ENCODE measurements at regions not wholly inside any gene's neighbourhood (a gene's known extent, or its start where the extent isn't known, plus 50 kb on each side); places are given as distances from the start of the nearest gene placed in this dataset.

DNA sequence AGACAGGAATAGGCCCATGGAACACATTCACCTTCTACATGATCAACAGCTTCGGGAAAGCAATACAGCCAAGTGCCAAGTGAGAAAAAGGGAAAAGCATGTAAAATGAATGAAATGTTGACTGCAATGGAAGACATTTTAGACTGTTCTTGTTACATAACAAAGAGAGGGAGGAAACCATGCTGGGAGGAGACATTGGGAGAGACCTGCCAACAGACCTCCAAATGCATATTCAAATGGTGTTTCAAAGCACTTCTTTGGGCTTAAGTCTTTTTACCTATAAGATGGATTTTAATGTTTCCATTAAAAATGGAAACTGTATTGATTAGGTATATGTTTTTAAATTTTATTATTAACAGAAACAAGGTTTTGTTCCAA lies 350.0 kb upstream of the THBS1 start:
- POLR2A ChIA-PET: no interaction called here

DNA sequence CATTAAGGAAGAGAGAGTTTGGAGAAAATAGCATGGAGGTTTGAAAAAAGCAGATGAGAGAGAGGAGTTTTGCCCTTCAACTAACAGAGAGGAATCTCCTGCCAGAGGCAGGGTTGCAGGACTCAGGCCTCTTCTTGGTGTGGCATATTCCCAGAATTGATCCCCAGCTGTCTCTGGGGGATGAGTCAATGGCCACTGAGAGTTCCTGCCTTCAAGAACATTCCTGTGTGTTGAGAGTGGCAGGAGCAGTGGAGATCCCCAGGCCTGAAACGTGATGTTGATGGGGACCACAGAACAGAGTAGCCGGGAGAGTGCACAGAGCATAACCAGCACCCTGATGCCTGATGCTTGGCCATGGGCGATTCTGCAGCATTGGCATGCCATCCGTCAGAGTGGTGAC lies 348.4 kb upstream of the THBS1 start:
- Mint-ChIP-seq H3K4me3 (no peak overlapping the region), H3K27me3 (peaks cover 9 to 19% of the 10 kb centered on the region in 2 donors), H3K36me3 (no peaks in the 10 kb centered on the region), H3K4me1 (no peaks in the 10 kb centered on the region), H3K27ac (no peak overlapping the region), H3K9me3 (no peaks in the 10 kb centered on the region)
- Histone ChIP-seq H3K9me3 (ENCODE audit: low read length) (no peaks in the 10 kb centered on the region), H3K27me3 (ENCODE audit: insufficient read depth, low read length, poor library complexity, severe bottlenecking) (no peaks in the 10 kb centered on the region), H3K4me3 (ENCODE audit: low read length) (no peak overlapping the region), H3K36me3 (ENCODE audit: insufficient read depth, low read length) (no peaks in the 10 kb centered on the region), H3K27ac (ENCODE audit: low read depth, low read length) (no peak overlapping the region), H3K4me1 (ENCODE audit: insufficient read depth, low read length) (no peaks in the 10 kb centered on the region)
- CTCF ChIA-PET: no interaction called here
- POLR2A ChIA-PET: no interaction called here
- no peak for DNase-seq

More for the DNA sequence above, 350.0 kb upstream of the THBS1 start:
- no peak overlapping the region for H3K27ac Mint-ChIP-seq
- Histone ChIP-seq H3K27ac (ENCODE audit: low read depth, low read length) (no peak overlapping the region), H3K36me3 (ENCODE audit: insufficient read depth, low read length) (no peaks in the 10 kb centered on the region), H3K4me3 (ENCODE audit: low read length) (no peak overlapping the region), H3K4me1 (ENCODE audit: insufficient read depth, low read length) (no peaks in the 10 kb centered on the region), H3K27me3 (ENCODE audit: insufficient read depth, low read length, poor library complexity, severe bottlenecking) (no peaks in the 10 kb centered on the region), H3K9me3 (ENCODE audit: low read length) (no peaks in the 10 kb centered on the region)
- H3K27me3 Mint-ChIP-seq: peaks cover 15 to 17% of the 10 kb centered on the region in 2 donors
- CTCF ChIA-PET: no interaction called here
- H3K4me3 Mint-ChIP-seq: no peak overlapping the region
- no peaks in the 10 kb centered on the region for H3K4me1 Mint-ChIP-seq
- no peaks in the 10 kb centered on the region for H3K36me3 Mint-ChIP-seq
- no peaks in the 10 kb centered on the region for H3K9me3 Mint-ChIP-seq
- DNase-seq: no peak

DNA sequence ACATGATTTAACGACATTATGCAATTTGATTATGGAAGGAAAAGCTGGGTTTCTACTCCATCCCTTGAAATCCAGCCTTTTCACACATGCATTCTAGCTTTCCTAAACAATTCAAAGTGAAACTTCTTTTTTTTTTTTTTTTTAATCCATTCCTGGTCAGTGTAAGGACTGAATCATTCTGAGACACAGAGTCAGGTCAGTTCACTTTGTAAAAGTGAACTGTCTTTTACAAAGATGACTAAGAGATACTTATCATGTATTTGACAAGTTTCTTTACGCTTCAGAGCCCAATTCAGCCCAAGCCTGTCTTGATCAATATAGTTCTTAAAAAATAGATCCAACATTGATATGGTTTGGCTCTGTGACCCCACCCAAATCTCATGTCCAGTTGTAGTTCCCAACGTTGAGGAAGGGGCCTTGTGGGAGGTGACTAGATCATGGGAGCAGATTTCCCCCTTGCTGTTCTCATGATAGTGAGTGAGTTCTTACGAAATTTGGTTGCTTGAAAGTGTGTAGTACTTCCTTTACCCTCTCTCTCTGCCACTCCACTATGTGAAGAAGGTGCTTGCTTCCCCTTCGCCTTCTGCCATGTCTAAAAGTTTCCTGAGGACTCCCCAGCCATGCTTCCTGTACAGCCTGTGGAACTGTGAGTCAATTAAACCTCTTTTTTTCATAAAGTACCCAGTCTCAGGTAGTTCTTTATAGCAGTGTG lies 345.6 kb upstream of the THBS1 start:
- no peaks in the 10 kb centered on the region for H3K4me1 ChIP-seq (ENCODE audit: insufficient read depth, low read length)
- no peaks in the 10 kb centered on the region for H3K36me3 Mint-ChIP-seq
- no peaks in the 10 kb centered on the region for H3K27me3 ChIP-seq (ENCODE audit: insufficient read depth, low read length, poor library complexity, severe bottlenecking)
- no peak overlapping the region for H3K4me3 ChIP-seq (ENCODE audit: low read length)
- ChIA-PET CTCF (no interaction called here), POLR2A (no interaction called here)
- peaks cover 8 to 19% of the 10 kb centered on the region in 2 donors for H3K27me3 Mint-ChIP-seq
- H3K9me3 Mint-ChIP-seq: no peaks in the 10 kb centered on the region
- no peak for DNase-seq
- no peaks in the 10 kb centered on the region for H3K36me3 ChIP-seq (ENCODE audit: insufficient read depth, low read length)
- no peaks in the 10 kb centered on the region for H3K9me3 ChIP-seq (ENCODE audit: low read length)
- H3K4me3 Mint-ChIP-seq: no peak overlapping the region
- no peaks in the 10 kb centered on the region for H3K4me1 Mint-ChIP-seq
- no peak overlapping the region for H3K27ac ChIP-seq (ENCODE audit: low read depth, low read length)
- peak overlapping the region in 1 of 8 donors; percentile 26 for H3K27ac Mint-ChIP-seq

DNA sequence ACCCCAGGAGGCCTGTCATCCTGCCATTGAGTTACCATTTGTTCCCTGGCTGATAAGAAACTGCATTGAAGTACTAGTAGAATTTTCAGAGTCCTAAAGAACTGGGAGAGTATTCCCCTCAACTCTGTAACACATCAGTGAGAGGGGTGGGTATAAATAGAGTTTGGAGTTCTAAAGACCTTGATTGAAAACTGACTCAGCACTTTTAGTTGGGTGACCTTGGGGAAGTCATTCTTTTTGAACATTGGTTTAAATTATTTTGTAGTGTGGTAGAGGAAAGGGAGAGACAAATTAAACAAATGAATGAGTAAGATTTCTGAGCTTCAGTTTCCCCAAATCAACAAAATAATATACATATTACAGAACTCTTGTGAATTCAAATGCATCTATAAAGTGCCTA lies 344.5 kb upstream of the THBS1 start:
- Histone ChIP-seq H3K4me3 (ENCODE audit: low read length) (no peak overlapping the region), H3K9me3 (ENCODE audit: low read length) (no peaks in the 10 kb centered on the region), H3K4me1 (ENCODE audit: insufficient read depth, low read length) (no peaks in the 10 kb centered on the region), H3K27ac (ENCODE audit: low read depth, low read length) (no peak overlapping the region), H3K36me3 (ENCODE audit: insufficient read depth, low read length) (no peaks in the 10 kb centered on the region), H3K27me3 (ENCODE audit: insufficient read depth, low read length, poor library complexity, severe bottlenecking) (no peaks in the 10 kb centered on the region)
- CTCF ChIA-PET: no interaction called here
- no peak for DNase-seq
- Mint-ChIP-seq H3K9me3 (no peaks in the 10 kb centered on the region), H3K4me3 (no peak overlapping the region), H3K4me1 (no peaks in the 10 kb centered on the region), H3K36me3 (no peaks in the 10 kb centered on the region), H3K27ac (no peak overlapping the region), H3K27me3 (peaks cover 6 to 16% of the 10 kb centered on the region in 2 donors)
- POLR2A ChIA-PET: no interaction called here

DNA sequence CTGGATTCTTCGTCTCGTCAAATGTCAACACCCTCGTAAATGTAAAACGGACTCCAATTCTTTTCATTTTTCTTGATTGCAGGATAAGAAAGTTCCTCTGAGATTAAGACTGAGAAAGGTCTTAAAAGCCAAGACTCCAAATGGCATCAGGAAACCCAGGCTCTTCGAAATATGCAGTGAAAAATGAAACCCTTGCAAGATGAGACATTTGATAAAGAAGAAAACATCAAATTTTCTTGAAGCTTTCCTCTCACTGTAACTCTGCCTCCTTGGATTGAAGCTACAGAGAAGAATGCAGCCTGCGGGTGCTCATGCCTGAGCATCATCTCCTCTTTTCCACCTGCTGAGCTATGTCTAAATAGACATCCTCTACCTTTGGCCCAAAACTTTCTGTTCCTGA lies 342.4 kb upstream of the THBS1 start:
- Histone ChIP-seq H3K27me3 (ENCODE audit: insufficient read depth, low read length, poor library complexity, severe bottlenecking) (no peaks in the 10 kb centered on the region), H3K4me3 (ENCODE audit: low read length) (no peak overlapping the region), H3K4me1 (ENCODE audit: insufficient read depth, low read length) (no peaks in the 10 kb centered on the region), H3K36me3 (ENCODE audit: insufficient read depth, low read length) (no peaks in the 10 kb centered on the region), H3K9me3 (ENCODE audit: low read length) (no peaks in the 10 kb centered on the region), H3K27ac (ENCODE audit: low read depth, low read length) (no peak overlapping the region)
- DNase-seq: no peak
- Mint-ChIP-seq H3K27ac (no peak overlapping the region), H3K4me1 (no peaks in the 10 kb centered on the region), H3K27me3 (peaks cover 1 to 10% of the 10 kb centered on the region in 2 donors), H3K36me3 (no peaks in the 10 kb centered on the region), H3K4me3 (no peak overlapping the region), H3K9me3 (no peaks in the 10 kb centered on the region)
- POLR2A ChIA-PET: no interaction called here
- CTCF ChIA-PET: interaction anchor here (1.1 kb wide), 1 partner anchor 38 kb away, joined by 3 read pairs; no protein-coding TSS in a partner anchor

DNA sequence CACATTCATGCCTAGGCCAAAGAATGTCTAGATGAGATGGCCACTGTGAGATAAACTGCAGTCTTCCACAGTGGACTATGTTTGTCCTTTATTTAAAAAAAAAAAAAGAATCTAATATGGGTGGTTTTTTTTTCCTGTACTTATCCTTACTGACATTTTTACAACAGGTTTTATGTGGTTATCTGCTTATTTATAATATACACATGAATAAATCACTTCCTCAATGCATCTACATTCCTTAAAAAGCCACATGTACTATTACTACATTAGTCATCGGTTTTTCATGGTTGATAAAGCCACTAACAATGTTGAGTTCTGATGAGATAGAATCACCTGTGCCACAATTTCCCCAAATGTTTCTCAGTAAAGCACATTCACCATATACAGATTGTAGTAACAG lies 341.3 kb upstream of the THBS1 start:
- no peaks in the 10 kb centered on the region for H3K4me1 ChIP-seq (ENCODE audit: insufficient read depth, low read length)
- ChIA-PET POLR2A (no interaction called here), CTCF (interaction anchor here (1.1 kb wide), 1 partner anchor 37 kb away, joined by 3 read pairs; no protein-coding TSS in a partner anchor)
- H3K27me3 Mint-ChIP-seq: peaks cover under 1 to 16% of the 10 kb centered on the region in 2 donors
- H3K36me3 Mint-ChIP-seq: no peaks in the 10 kb centered on the region
- no peaks in the 10 kb centered on the region for H3K9me3 ChIP-seq (ENCODE audit: low read length)
- H3K4me3 ChIP-seq (ENCODE audit: low read length): no peak overlapping the region
- no peaks in the 10 kb centered on the region for H3K4me1 Mint-ChIP-seq
- H3K4me3 Mint-ChIP-seq: no peak overlapping the region
- no peaks in the 10 kb centered on the region for H3K36me3 ChIP-seq (ENCODE audit: insufficient read depth, low read length)
- H3K27me3 ChIP-seq (ENCODE audit: insufficient read depth, low read length, poor library complexity, severe bottlenecking): no peaks in the 10 kb centered on the region
- H3K9me3 Mint-ChIP-seq: no peaks in the 10 kb centered on the region
- no peak overlapping the region for H3K27ac Mint-ChIP-seq
- no peak for DNase-seq
- no peak overlapping the region for H3K27ac ChIP-seq (ENCODE audit: low read depth, low read length)

DNA sequence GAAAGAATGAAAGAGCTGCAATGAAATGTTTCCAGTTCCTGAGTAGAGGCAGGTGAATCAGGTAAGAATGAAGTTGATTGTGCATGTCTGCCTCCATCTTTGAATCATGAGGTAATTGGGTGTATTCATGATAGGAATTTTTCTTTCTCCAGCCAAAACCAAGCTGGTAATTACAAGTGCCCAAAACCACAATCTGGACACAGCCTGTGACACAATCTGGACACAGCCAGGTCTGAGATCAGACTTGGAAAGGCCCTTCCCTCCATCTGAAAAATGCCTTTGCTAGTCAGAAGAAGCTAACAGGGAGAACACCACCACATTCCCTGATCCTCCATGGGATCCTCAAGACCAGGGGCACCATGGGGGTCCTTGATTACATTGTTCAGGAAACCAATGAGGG lies 338.5 kb upstream of the THBS1 start:
- no peaks in the 10 kb centered on the region for H3K36me3 Mint-ChIP-seq
- no peak for DNase-seq
- Histone ChIP-seq H3K4me3 (ENCODE audit: low read length) (no peak overlapping the region), H3K36me3 (ENCODE audit: insufficient read depth, low read length) (no peaks in the 10 kb centered on the region), H3K4me1 (ENCODE audit: insufficient read depth, low read length) (no peaks in the 10 kb centered on the region), H3K9me3 (ENCODE audit: low read length) (no peaks in the 10 kb centered on the region), H3K27me3 (ENCODE audit: insufficient read depth, low read length, poor library complexity, severe bottlenecking) (no peaks in the 10 kb centered on the region), H3K27ac (ENCODE audit: low read depth, low read length) (no peak overlapping the region)
- POLR2A ChIA-PET: no interaction called here
- H3K27me3 Mint-ChIP-seq: peaks cover 3 to 22% of the 10 kb centered on the region in 2 donors
- no peak overlapping the region for H3K27ac Mint-ChIP-seq
- H3K9me3 Mint-ChIP-seq: peaks cover 0 to 2% (median 0%) of the 10 kb centered on the region in 5 donors
- H3K4me1 Mint-ChIP-seq: no peaks in the 10 kb centered on the region
- no peak overlapping the region for H3K4me3 Mint-ChIP-seq
- CTCF ChIA-PET: no interaction called here

DNA sequence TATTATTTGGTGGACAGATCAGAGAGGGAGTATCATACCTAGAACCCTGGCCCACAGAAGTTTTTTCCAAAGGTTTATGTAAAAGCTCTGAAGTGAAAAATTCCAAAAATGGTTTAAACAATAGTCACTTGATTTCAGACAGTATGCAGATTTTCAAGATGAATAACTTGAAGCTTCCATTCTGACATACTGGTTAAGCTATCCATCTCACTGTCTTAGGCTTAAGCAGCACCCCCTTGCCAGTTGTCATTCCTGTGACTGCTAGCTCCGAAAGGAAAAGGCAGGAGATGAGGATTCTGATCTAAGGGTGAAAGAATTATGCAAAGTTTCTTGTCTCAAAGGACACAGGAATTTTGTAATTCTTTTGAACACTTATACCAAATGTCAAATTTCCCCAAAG lies 337.5 kb upstream of the THBS1 start:
- Mint-ChIP-seq H3K36me3 (no peaks in the 10 kb centered on the region), H3K4me1 (no peaks in the 10 kb centered on the region), H3K27me3 (peaks cover 5 to 27% of the 10 kb centered on the region in 2 donors), H3K27ac (no peak overlapping the region), H3K4me3 (no peak overlapping the region), H3K9me3 (peaks cover 0 to 2% (median 0%) of the 10 kb centered on the region in 5 donors)
- H3K36me3 ChIP-seq (ENCODE audit: insufficient read depth, low read length): no peaks in the 10 kb centered on the region
- no peak overlapping the region for H3K4me3 ChIP-seq (ENCODE audit: low read length)
- no peaks in the 10 kb centered on the region for H3K27me3 ChIP-seq (ENCODE audit: insufficient read depth, low read length, poor library complexity, severe bottlenecking)
- POLR2A ChIA-PET: no interaction called here
- H3K4me1 ChIP-seq (ENCODE audit: insufficient read depth, low read length): no peaks in the 10 kb centered on the region
- no peaks in the 10 kb centered on the region for H3K9me3 ChIP-seq (ENCODE audit: low read length)
- no peak overlapping the region for H3K27ac ChIP-seq (ENCODE audit: low read depth, low read length)
- DNase-seq: no peak
- CTCF ChIA-PET: no interaction called here
